COLO668 (cell line): ENCODE measurements at regions not wholly inside any gene's neighbourhood (a gene's known extent, or its start where the extent isn't known, plus 50 kb on each side); places are given as distances from the start of the nearest gene placed in this dataset.
"Not testable (repeated sequence)": the region's sequence is repeated elsewhere in the genome, so short reads cannot be mapped to it uniquely, and the experiment has no call there.

ENCODE experiments used
- DNase-seq: peaks from one replicate; lab custom pipeline; 2025; ENCODE audit not compliant: unreplicated experiment; lab: John Stamatoyannopoulos, UW

GRCh38 chr4:84291969-84292368, 207.1 kb downstream of the NKX6-1 start:
- DNase-seq, result no peak

- no peak for DNase-seq
Measured at GRCh38 chr4:84286048-84286447, 213.0 kb downstream of the NKX6-1 start.

DNA sequence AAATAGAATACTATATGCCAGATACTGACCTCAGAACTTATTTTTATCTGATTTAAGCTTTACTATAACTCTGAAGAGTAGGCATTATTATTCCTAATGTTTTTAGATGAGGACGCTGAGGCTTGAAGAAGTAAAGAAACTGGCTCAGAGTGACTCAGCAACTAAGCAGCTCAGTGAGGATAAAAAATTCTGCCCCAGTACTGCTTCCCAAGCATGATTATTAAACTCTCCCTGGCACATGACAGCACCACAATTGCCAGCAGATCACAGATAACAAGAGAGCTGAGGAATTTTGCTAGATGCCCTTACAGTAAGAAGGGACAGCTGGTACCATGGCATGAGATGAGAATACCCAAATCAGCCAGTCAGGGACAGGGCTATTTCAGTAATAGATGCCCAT, 219.4 kb downstream of the NKX6-1 start:
- DNase-seq, result no peak

DNA sequence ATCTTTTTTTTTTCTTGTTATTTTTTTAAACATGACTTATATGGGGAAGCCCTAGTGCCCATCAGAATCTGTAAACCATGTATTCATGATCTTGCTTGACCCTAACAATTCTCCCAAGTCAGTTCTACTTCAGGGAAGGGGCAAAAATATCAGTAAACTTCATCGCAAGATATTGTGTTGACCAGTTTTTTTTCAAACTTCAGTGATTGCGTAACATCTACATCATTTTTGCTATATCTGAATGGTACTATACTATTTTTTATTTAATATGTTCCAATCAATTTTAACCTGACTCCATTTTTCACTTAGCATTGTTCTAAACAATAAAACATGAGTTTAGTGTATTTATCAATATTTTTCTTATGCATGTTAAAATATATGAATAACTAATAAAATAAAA, 221.2 kb downstream of the NKX6-1 start:
- no peak for DNase-seq

DNA sequence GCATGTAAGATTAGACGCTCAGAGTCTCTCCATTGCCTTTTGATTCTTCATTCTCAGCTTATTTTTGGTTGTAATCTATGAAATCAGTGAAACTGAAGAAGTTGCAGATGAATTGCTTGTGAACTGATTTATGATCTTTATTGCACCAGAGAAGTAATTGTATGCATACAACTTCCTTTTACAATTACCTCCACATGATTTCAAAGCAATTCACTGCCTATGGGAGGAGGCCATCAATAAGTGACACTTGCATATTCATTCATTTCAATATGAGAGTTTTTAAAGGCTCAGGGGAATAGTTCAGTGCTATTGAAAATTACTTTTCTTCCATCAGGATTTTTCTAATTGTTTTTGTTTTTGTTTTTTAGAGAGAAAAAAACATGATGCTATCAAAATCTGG, 222.3 kb downstream of the NKX6-1 start:
- DNase-seq, result no peak

GRCh38 chr4:84269536-84270044, 229.5 kb downstream of the NKX6-1 start:
- no peak for DNase-seq

DNA sequence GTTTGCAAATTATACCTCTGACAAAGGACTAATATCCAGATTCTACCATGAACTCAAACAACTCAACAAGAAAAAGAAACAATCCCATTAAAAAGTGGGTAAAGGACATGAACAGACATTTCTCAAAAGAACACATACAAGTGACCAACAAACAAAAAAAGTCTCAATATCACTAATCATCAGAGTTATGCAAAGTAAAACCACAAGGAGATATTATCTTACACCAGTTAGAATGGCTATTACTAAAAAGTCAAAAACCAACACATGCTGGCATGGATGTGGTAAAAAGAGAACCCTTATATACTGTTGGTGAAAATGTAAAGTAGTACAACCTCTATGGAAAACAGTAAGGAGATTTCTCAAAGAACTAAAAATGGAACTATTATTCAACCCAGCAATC, 234.4 kb downstream of the NKX6-1 start:
- DNase-seq, result no peak

DNA sequence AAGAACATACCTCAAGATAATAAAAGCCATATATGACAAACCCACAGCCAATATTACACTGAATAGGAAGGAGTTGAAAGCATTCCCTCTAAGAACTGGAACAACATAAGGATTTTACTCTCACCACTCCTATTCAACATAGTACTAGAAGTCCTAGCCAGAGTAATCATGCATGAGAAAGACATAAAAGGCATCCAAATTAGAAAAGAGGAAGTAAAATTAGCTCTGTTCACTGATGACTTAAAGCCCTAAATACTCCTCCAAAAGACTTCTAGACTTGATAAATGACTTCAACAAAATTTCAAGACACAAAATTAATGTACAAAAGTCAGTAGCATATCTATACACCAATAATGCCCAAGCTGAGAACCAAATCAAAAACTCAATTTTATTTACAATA, 235.7 kb downstream of the NKX6-1 start:
- DNase-seq, result no peak

DNA sequence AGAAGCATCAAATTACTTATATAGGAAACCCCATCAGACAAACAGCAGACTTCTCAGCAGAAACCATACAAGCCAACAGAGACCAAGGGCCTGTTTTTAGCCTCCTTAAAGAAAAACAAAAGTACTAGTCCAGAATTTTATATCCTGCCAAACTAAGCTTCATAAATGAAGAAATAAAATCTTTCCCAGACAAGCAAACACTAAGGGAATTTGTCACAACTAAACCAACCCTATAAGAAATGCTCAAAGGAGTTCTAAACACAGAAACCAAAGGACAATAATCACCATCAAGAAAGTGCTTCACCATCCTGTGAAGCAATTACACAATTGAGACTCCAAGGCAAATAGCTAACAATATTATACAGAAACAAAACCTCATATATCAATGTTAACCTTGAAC, 238.6 kb downstream of the NKX6-1 start:
- no peak for DNase-seq

GRCh38 chr4:84258905-84259830, 239.9 kb downstream of the NKX6-1 start:
- DNase-seq, result no peak

DNA sequence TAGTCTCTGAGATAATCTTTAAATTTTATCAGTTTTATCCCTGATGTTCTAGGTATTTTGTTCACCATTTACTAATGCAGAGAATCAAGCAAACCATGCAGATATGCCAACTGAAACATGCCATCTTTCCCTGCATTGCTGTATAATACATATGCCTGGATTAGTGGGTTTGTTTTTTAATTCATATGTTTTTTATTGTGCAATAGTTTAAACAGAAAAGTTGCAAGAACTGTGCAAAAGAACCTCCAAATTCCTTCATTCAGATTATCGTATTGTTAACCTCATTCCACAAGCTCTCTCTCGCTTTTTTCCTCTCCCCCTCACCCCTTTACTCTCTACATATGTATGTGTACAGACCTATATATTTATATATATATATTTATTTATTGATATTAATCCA, 244.6 kb downstream of the NKX6-1 start:
- DNase-seq, result no peak

DNA sequence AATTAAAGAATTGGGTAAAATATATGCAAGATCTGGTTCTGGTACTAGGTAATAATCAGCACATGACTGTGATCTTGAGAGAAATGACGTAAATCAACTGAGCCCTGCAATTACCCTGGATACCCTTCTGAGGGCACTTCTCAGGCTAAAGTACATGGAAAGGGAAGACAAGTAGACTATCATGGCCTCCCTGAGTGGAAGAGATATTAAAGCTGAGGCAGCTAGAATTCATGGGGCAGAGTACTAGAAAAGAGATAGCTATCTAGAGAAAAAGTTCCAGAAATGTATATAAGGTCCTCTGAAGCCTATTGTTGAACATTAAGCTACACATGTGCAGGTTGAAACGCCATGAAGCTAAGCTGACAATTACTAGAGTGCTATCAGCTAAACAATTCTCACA, 249.6 kb downstream of the NKX6-1 start:
- DNase-seq, result no peak

- DNase-seq, result not testable (repeated sequence)
Measured at GRCh38 chr4:84245042-84245441, 254.1 kb downstream of the NKX6-1 start.

- peak; percentile 2 for DNase-seq
Measured at GRCh38 chr4:84244346-84244801, 254.7 kb downstream of the NKX6-1 start.

- DNase-seq, result no peak
Measured at GRCh38 chr4:84243685-84244084, 255.4 kb downstream of the NKX6-1 start.

DNA sequence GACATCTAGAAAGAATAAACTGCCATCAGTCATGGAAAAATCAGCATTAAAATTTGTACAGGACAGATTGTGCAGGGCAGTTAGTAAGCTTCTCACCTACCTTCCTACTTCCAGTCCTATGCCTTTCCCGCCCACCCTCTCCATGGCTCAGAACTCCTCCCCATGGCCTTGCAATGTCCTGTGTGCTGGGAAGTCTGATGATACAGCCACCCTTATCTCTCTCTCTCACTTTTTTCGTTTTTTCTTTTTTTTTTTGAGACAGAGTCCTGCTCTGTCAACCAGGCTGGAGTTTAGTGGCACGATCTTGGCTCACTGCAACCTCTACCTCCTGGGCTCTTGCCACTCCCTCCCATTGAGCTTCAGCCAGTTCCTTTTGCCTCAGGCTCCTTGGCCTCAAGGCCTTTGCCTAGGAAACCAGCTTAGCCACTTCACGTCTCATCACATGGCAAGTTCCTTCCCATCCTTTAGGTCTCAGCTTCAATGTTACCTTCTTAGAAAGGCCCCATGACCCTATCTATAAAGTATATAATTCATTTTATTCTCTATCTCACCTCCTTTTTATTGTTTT, 259.7 kb downstream of the NKX6-1 start:
- no peak for DNase-seq

DNA sequence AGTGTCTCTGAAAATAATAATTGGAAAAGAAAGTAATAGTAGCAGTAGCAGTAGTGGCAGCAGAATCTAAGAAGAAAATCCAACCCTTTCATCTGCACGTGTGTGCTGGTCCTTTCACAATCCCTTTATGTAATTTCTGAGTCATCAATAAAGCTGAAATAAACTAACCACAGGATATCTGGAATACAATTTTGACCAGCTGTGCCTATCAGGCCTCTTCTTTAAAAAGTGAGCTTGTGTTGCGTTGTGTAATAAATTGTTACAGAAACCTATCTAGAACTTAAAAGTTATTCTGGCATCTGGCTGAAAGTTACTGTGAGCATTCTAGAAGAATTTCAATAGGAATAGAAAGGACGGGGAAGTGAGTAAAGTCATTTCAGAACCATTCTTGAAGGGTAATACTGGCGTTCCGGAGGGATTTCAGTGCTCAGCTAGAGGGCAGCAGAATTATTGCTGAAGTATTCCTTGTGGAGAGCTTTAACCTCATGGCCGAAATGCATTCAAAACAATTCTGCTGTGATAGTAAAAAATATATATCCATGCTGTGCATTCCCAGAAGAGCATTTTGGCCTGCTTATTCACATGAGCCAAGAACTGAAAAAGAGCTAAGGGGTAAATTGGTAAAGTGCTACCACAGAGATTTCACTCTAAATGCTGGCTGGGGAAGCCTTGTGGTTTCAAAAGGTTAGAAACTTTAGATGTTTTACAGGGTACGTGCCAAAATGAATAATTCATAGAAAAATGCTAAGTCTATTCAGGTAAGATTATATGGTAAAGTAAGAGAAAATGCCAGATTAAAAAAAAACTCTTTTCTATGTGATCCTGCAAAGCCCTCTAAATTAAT, 260.6 kb downstream of the NKX6-1 start:
- DNase-seq, result no peak

GRCh38 chr4:84237008-84237407, 262.1 kb downstream of the NKX6-1 start:
- no peak for DNase-seq

- no peak for DNase-seq
Measured at GRCh38 chr4:84235126-84235944, 263.8 kb downstream of the NKX6-1 start.

- no peak for DNase-seq
Measured at GRCh38 chr4:84232309-84233095, 266.6 kb downstream of the NKX6-1 start.
